Testis (tissue), 2 donors: ENCODE measurements at regions not wholly inside any gene's neighbourhood (a gene's known extent, or its start where the extent isn't known, plus 50 kb on each side); places are given as distances from the start of the nearest gene placed in this dataset.
"Not testable (repeated sequence)": the region's sequence is repeated elsewhere in the genome, so short reads cannot be mapped to it uniquely, and the experiment has no call there.

ENCODE experiments used
- DNase-seq: peaks from one replicate; pipeline ENCODE4 v3.0.0-alpha.2; 2019
- H3K27ac ChIP-seq, 2 donors: fragments of 200-600 bp; sonication (generic); one replicate each; pipeline ENCODE4 v1.5.1; 2019
- H3K27me3 ChIP-seq: fragments of 200-600 bp; sonication (generic); one replicate; pipeline ENCODE4 v1.5.1; 2019
- H3K36me3 ChIP-seq: fragments of 200-600 bp; sonication (generic); one replicate; pipeline ENCODE4 v1.5.1; 2017; ENCODE audit warnings: low read depth; ENCODE audit errors: missing control alignments
- H3K4me1 ChIP-seq: fragments of 200-600 bp; sonication (generic); one replicate; pipeline ENCODE4 v1.5.1; 2019
- H3K4me3 ChIP-seq, 2 donors: fragments of 200-600 bp; sonication (generic); one replicate each; pipeline ENCODE4 v1.5.1; 2017 to 2019
- H3K9me3 ChIP-seq: fragments of 200-600 bp; sonication (generic); one replicate; pipeline ENCODE4 v1.5.1; 2017
- CTCF ChIP-seq, 3 experiments: fragments of 450-650 bp in 2 of 3; fragments of 200-600 bp in 1 of 3; sonication (generic) in 1 of 3; IDR thresholded peaks; one replicate each; pipeline ENCODE4 v1.5.1; 2016 to 2019; ENCODE audit warnings: antibody characterized with exemption in 3 of 3, mild to moderate bottlenecking in 2 of 3, moderate library complexity in 1 of 3
- POLR2A ChIP-seq: fragments of 450-650 bp; IDR thresholded peaks from one replicate; pipeline ENCODE4 v1.6.1; 2017; ENCODE audit warnings: antibody characterized with exemption, mild to moderate bottlenecking, moderate library complexity
- WGBS, 2 donors: methylation state at CpG; one replicate each; pipeline ENCODE4 v1.1.5; 2018; 5-methylcytosine and 5-hydroxymethylcytosine counted together
- intact Hi-C: fragments of 100-400 bp; cut with DNase I; formaldehyde crosslinking; loops from one replicate; pipeline ENCODE4 v1.15.1; 2023; ENCODE audit warnings: low total_unique reads

DNA sequence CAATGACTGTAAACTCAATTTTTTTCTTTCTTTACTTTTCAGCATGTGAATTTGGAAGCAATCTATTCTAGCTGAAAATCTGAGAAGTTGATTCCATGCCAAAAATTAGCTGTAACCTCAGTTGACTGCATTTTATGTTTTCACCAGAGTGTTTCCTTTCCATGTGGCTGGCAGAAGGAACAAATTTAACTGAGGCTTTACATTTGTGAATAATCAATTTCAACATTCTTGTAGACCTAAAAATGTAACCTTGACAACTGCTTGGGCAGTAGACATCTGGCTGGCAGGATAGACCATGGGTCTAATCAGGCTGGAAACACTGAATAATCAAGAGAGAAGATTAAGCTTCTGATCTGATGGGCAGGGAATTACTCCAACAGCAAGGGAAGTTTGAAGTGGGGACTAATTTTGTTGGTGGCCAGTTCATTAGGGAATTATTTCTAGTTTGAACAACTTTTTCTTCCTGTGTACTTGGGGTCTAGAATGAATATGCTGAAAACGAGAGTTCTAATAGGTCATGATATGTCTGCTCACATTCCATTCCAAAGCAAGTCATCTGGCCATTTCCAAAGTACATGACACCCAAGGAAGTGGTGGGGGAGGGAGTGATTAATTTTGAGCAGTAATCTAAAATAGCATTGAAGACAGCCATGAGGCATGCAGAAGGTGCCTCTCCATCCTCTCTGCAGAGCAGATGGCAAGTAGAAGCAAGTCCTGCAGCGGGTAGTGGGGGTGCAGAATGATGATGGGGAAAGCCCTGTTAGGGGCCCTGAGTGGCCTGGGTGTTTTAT is 68.2 kb downstream of the ATP23 start:
- H3K27ac ChIP-seq = no peak overlapping the region
- 72 to 73% methylated on average over 2 of the region's 2 CpGs for WGBS, 2 donors
- H3K27me3 ChIP-seq = no peaks in the 10 kb centered on the region
- H3K36me3 ChIP-seq = no peaks in the 10 kb centered on the region
- no peaks in the 10 kb centered on the region for H3K4me1 ChIP-seq
- DNase-seq = no peak
- H3K9me3 ChIP-seq = no peaks in the 10 kb centered on the region
- H3K4me3 ChIP-seq = no peak overlapping the region
- no peak for TF ChIP-seq POLR2A
- TF ChIP-seq CTCF (IDR thresholded peaks at IDR 0.05) = no peak
- intact Hi-C loops = no loop called here

GRCh38 chr12:58011676-58012075 is 70.3 kb downstream of the ATP23 start:
- Histone ChIP-seq H3K27me3 (no peaks in the 10 kb centered on the region), H3K27ac (no peak overlapping the region), H3K4me3 (no peak overlapping the region), H3K36me3 (no peaks in the 10 kb centered on the region), H3K9me3 (no peaks in the 10 kb centered on the region), H3K4me1 (no peaks in the 10 kb centered on the region)
- intact Hi-C loops = no loop called here
- TF ChIP-seq CTCF (IDR thresholded peaks at IDR 0.05) = no peak
- WGBS, 2 donors = 34 to 56% methylated on average over 1 of the region's 1 CpG
- DNase-seq = no peak

- 67 to 87% methylated on average over 2 to 6 of the region's 6 CpGs for WGBS, 2 donors
- H3K4me3 ChIP-seq, H3K4me1 ChIP-seq, H3K9me3 ChIP-seq, H3K27me3 ChIP-seq, DNase-seq, H3K36me3 ChIP-seq, intact Hi-C loops, H3K27ac ChIP-seq: not testable (repeated sequence)
Observed at GRCh38 chr12:58022379-58023020, 81.1 kb downstream of the ATP23 start.

GRCh38 chr12:58025431-58025830 is 84.1 kb downstream of the ATP23 start:
- intact Hi-C loops = no loop called here
- Histone ChIP-seq H3K4me3 (no peak overlapping the region), H3K4me1 (no peaks in the 10 kb centered on the region), H3K9me3 (no peaks in the 10 kb centered on the region), H3K36me3 (no peaks in the 10 kb centered on the region), H3K27ac (no peak overlapping the region), H3K27me3 (no peaks in the 10 kb centered on the region)
- no peak for DNase-seq
- TF ChIP-seq CTCF (IDR thresholded peaks at IDR 0.05) (no peak), POLR2A (no peak)

DNA sequence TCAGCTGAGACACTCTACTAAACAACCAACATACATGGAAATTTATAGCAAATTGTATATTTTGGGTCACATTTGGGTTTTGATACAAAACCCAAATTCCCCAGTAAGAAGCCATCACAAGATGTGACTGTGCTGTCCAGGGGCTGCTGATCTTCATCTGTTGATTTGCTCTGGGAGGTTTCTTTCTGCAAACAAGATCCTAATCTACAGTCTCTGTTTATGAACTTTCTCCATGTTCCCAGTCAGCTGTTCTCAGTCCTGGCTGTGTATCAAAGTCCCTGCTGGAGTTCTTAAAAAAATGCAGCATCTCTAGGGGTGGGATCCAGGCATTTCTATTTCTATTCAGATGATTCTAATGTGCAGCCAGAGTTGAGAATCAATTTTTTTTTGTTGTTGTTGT is 85.1 kb downstream of the ATP23 start:
- Histone ChIP-seq H3K36me3 (no peaks in the 10 kb centered on the region), H3K4me3 (no peak overlapping the region), H3K27me3 (no peaks in the 10 kb centered on the region), H3K27ac (no peak overlapping the region), H3K9me3 (no peaks in the 10 kb centered on the region), H3K4me1 (no peaks in the 10 kb centered on the region)
- TF ChIP-seq POLR2A (no peak), CTCF (IDR thresholded peaks at IDR 0.05) (no peak)
- peak; percentile 18 for DNase-seq
- intact Hi-C loops = no loop called here
